Kidney (tissue), 13 donors: ENCODE measurements at regions not wholly inside any gene's neighbourhood (a gene's known extent, or its start where the extent isn't known, plus 50 kb on each side); places are given as distances from the start of the nearest gene placed in this dataset.
"Not testable (repeated sequence)": the region's sequence is repeated elsewhere in the genome, so short reads cannot be mapped to it uniquely, and the experiment has no call there.

Experiments
- DNase-seq, 5 donors: peaks; one replicate each; pipeline ENCODE4 v3.0.0-alpha.2; 2013 to 2020
- FAIRE-seq: peaks from 2 replicates; lab custom pipeline; 2012; peaks lifted over from hg19 to GRCh38; lab: Jason Lieb, UNC
- H3K27ac ChIP-seq, 2 donors: one replicate each; pipeline ENCODE4 v1.7.0; 2013; ENCODE audit warnings: low read depth in 2 of 2, low read length in 2 of 2, inconsistent platforms in 1 of 2
- H3K27me3 ChIP-seq: one replicate; pipeline ENCODE4 v1.7.1; 2013; ENCODE audit warnings: low read length, inconsistent platforms; ENCODE audit not compliant: control insufficient read depth, insufficient read depth
- H3K36me3 ChIP-seq, 3 donors: one replicate each; pipeline versions ENCODE4 v1.7.0 to v1.7.1; 2013; ENCODE audit warnings: low read length in 3 of 3, control low read depth in 1 of 3, inconsistent platforms in 1 of 3; ENCODE audit not compliant: insufficient read depth in 3 of 3, control insufficient read depth in 2 of 3
- H3K4me1 ChIP-seq, 3 donors: one replicate each; pipeline versions ENCODE4 v1.7.0 to v1.7.1; 2013; ENCODE audit warnings: low read length in 3 of 3, inconsistent platforms in 1 of 3, low read depth in 1 of 3; ENCODE audit not compliant: control insufficient read depth in 2 of 3, insufficient read depth in 2 of 3
- H3K4me3 ChIP-seq, 3 donors: one replicate each; pipeline versions ENCODE4 v1.7.0 to v1.8.1; 2013; ENCODE audit warnings: low read length in 3 of 3, control low read depth in 1 of 3, inconsistent platforms in 1 of 3
- H3K9ac ChIP-seq, 3 donors: one replicate each; pipeline versions ENCODE4 v1.7.0 to v1.7.1; 2013; ENCODE audit warnings: low read length in 3 of 3, control low read depth in 1 of 3, inconsistent platforms in 1 of 3
- H3K9me3 ChIP-seq, 3 donors: one replicate each; pipeline versions ENCODE4 v1.7.0 to v1.7.1; 2013; ENCODE audit warnings: low read length in 3 of 3, control low read depth in 1 of 3, inconsistent platforms in 1 of 3; ENCODE audit not compliant: control insufficient read depth in 2 of 3, insufficient read depth in 1 of 3
- intact Hi-C: fragments of 100-400 bp; cut with DNase I; formaldehyde crosslinking; loops from one replicate; pipeline ENCODE4 v1.11.1; 2022
- TF ChIP-seq, protein P1 (sequence below): IDR thresholded peaks from 3 replicates; pipeline ENCODE4 v1.5.1; 2012; ENCODE audit warnings: mild to moderate bottlenecking, moderate library complexity, borderline replicate concordance; ENCODE audit not compliant: insufficient read depth; ENCODE audit errors: extremely low read depth
- donor health status: control.
- donor health status: control.
- donor health status: control.
- donor health status: control.
- donor health status: control.
- donor health status: DM: yes; HTN: yes; CAD: no.
- donor health status: Normal renal cell carcinoma (clear cell type).

DNA sequence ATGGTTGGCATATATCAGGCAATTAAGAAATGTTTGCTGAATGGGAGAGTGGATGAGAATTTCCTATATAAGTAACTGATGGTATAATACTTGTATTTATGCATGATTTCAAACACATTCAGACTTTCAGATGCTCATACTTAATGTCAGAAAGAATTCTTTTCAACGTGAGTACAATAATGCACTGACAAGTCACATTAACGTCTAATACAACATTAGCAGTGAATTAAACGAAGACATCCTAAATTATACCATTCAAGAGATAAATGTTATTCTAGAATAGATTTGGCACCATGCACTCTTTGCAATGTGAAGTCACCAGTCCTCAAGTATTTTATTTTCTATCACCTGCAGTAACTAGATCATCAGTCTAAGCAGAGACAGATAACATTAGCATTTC is 712.9 kb downstream of the TLE1 start:
- intact Hi-C loops: no loop called here
- Histone ChIP-seq H3K27me3 (no peaks in the 10 kb centered on the region), H3K9me3 (peaks cover 0 to 15% (median 2%) of the 10 kb centered on the region in 3 donors), H3K9ac (no peak overlapping the region), H3K4me1 (no peaks in the 10 kb centered on the region), H3K27ac (no peak overlapping the region), H3K4me3 (no peak overlapping the region), H3K36me3 (no peaks in the 10 kb centered on the region)
- DNase-seq (no peak), FAIRE-seq (no peak)
- TF ChIP-seq, protein P1, sequence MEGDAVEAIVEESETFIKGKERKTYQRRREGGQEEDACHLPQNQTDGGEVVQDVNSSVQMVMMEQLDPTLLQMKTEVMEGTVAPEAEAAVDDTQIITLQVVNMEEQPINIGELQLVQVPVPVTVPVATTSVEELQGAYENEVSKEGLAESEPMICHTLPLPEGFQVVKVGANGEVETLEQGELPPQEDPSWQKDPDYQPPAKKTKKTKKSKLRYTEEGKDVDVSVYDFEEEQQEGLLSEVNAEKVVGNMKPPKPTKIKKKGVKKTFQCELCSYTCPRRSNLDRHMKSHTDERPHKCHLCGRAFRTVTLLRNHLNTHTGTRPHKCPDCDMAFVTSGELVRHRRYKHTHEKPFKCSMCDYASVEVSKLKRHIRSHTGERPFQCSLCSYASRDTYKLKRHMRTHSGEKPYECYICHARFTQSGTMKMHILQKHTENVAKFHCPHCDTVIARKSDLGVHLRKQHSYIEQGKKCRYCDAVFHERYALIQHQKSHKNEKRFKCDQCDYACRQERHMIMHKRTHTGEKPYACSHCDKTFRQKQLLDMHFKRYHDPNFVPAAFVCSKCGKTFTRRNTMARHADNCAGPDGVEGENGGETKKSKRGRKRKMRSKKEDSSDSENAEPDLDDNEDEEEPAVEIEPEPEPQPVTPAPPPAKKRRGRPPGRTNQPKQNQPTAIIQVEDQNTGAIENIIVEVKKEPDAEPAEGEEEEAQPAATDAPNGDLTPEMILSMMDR: no peak

DNA sequence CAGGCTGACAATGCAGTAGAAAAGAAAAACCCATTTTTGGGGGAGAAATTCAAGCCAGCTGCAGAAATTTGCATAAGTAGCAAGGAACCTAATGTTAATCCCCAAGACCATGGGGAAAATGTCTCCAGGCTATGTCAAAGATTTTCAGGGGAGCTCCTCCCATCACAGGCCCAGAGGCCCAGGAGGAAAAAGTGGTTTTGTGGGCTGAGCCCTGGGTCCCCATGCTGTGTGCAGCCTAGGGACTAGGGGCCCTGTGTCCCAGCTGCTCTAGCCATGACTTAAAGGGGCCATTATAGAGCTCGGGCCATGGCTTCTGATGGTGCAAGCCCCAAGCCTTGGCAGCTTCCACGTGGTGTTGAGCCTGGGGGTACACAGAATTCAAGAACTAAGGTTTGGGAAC is 719.0 kb downstream of the TLE1 start:
- H3K27ac ChIP-seq, intact Hi-C loops, FAIRE-seq: not testable (repeated sequence)

DNA sequence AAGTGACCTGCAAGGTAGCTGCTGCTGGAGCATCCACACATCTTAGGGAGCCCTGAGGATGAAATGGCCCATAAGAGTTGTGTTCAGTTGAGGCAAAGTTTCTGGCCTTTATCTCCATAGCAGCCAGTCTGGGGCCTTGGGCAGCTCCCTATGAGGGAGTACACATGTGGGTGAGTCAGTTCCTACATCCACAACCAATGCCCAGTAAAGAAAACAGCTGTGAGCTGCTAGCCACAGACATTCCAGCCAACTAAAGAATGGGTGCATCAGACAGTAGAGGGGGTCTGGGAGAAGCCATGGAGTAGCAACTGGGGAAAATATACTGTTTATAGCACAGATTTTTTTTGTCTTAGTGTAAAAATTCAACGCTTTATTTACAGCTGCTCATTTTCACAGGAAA is 720.7 kb downstream of the TLE1 start:
- H3K36me3 ChIP-seq: no peaks in the 10 kb centered on the region
- intact Hi-C loops: no loop called here
- TF ChIP-seq, protein P1: no peak
- H3K27ac ChIP-seq: no peak overlapping the region
- DNase-seq (no peak), FAIRE-seq (no peak)
- H3K4me1 ChIP-seq: no peaks in the 10 kb centered on the region
- no peaks in the 10 kb centered on the region for H3K27me3 ChIP-seq
- no peaks in the 10 kb centered on the region for H3K9me3 ChIP-seq
- H3K9ac ChIP-seq: no peak overlapping the region
- H3K4me3 ChIP-seq: no peak overlapping the region

More for the DNA sequence above, 719.0 kb downstream of the TLE1 start:
- peaks cover 0 to 13% (median 0%) of the 10 kb centered on the region in 3 donors for H3K9me3 ChIP-seq
- not testable (repeated sequence) for H3K27me3 ChIP-seq, H3K36me3 ChIP-seq, H3K9ac ChIP-seq, DNase-seq, H3K4me1 ChIP-seq, H3K4me3 ChIP-seq

DNA sequence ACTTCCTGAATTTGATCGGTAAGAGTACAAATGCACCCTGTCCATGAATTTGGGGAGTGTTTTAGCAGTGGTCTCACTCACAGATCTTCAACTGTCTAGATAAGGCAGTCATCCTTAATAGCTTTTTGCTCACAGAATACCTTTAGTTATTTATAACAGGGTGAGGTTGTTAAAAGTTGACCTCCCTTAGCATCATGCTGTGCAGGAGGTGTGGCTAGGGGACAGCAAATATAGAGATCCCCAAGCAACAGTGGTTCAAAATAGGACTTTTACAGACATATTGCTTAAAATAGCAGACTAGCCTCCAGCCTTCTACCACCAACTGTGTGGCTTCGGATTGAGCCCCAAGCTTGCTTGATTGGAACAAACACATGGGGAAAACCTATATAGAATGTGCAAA is 724.4 kb downstream of the TLE1 start:
- H3K9ac ChIP-seq: no peak overlapping the region
- DNase-seq (no peak), FAIRE-seq (no peak)
- H3K27me3 ChIP-seq: no peaks in the 10 kb centered on the region
- no peaks in the 10 kb centered on the region for H3K36me3 ChIP-seq
- no peak overlapping the region for H3K4me3 ChIP-seq
- no peak overlapping the region for H3K27ac ChIP-seq
- intact Hi-C loops: no loop called here
- no peaks in the 10 kb centered on the region for H3K4me1 ChIP-seq
- H3K9me3 ChIP-seq: no peaks in the 10 kb centered on the region
- TF ChIP-seq, protein P1: no peak
